ENCODE measurements at regions not wholly inside any gene's neighbourhood (a gene's known extent, or its start where the extent isn't known, plus 50 kb on each side); places are given as distances from the start of the nearest gene placed in this dataset.

- TF ChIP-seq CTCF (IDR thresholded peaks at IDR 0.05) (no peak), POLR2AphosphoS5 (IDR thresholded peaks at IDR 0.05) (no peak)
Measured at GRCh38 chr9:99459919-99460318, 237.8 kb downstream of the SEC61B start.
